ENCODE measurements at regions not wholly inside any gene's neighbourhood (a gene's known extent, or its start where the extent isn't known, plus 50 kb on each side); places are given as distances from the start of the nearest gene placed in this dataset.

- BruUV-seq (replicated peaks), result no TSS peak
- ATAC-seq (ENCODE audit: low read depth), result no peak
- TF ChIP-seq POLR2A (IDR thresholded peaks at IDR 0.05; ENCODE audit: low read depth, low read length) (no peak), RCOR1 (IDR thresholded peaks at IDR 0.05; ENCODE audit: insufficient replicate concordance, low read length) (no peak), ELK1 (IDR thresholded peaks at IDR 0.05; ENCODE audit: borderline replicate concordance, low read depth, low read length) (no peak), CHD1 (IDR thresholded peaks at IDR 0.05; ENCODE audit: low read depth, low read length) (no peak), MAFK (IDR thresholded peaks at IDR 0.05; ENCODE audit: low read depth, low read length) (no peak), SMC3 (IDR thresholded peaks at IDR 0.05; ENCODE audit: low read depth, low read length) (no peak), MAZ (IDR thresholded peaks at IDR 0.05; ENCODE audit: borderline replicate concordance, low read depth, low read length) (no peak), RAD21 (IDR thresholded peaks at IDR 0.05; ENCODE audit: low read length) (no peak)
These were observed 247.2 kb downstream of the SHQ1 start for GRCh38 chr3:72601060-72601459.

More at GRCh38 chr3:72601060-72601459, 247.2 kb downstream of the SHQ1 start:
- Histone ChIP-seq H3K27me3 (ENCODE audit: control insufficient read depth, insufficient read depth, low read length) (peaks cover 58% of the 10 kb centered on the region), H3K36me3 (ENCODE audit: control insufficient read depth, insufficient read depth, low read length) (no peaks in the 10 kb centered on the region), H3K4me2 (ENCODE audit: low read depth, low read length) (no peak overlapping the region), H2AK9ac (replicated peaks; ENCODE audit: low read depth, low read length, poor library complexity) (no peak overlapping the region), H3K23ac (ENCODE audit: low read depth, low read length) (no peak overlapping the region), H3K14ac (replicated peaks; ENCODE audit: low read depth, low read length) (no peak overlapping the region), H2BK15ac (ENCODE audit: low read depth, low read length) (no peak overlapping the region), H3K79me1 (ENCODE audit: low read depth in 1 of 2, low read length in 2 of 2) (no peaks in the 10 kb centered on the region), H3K4ac (ENCODE audit: low read depth, low read length) (no peak overlapping the region), H3K9me3 (ENCODE audit: control insufficient read depth, insufficient read depth, low read length) (no peaks in the 10 kb centered on the region), H2BK20ac (ENCODE audit: low read depth, low read length) (no peak overlapping the region), H3K4me1 (ENCODE audit: control insufficient read depth, insufficient read depth, low read length) (no peaks in the 10 kb centered on the region), H2BK5ac (ENCODE audit: low read depth, low read length, poor library complexity, severe bottlenecking) (no peak overlapping the region), H2BK120ac (ENCODE audit: low read depth, low read length) (no peak overlapping the region), H2AFZ (replicated peaks; ENCODE audit: low read length, poor library complexity) (peak overlapping the region; percentile 38), H4K91ac (ENCODE audit: insufficient read depth, low read depth, low read length) (no peak overlapping the region), H4K8ac (ENCODE audit: low read depth in 2 of 2, low read length in 2 of 2) (no peak overlapping the region), H4K5ac (ENCODE audit: low read depth, low read length) (no peak overlapping the region), H3K18ac (ENCODE audit: low read depth, low read length) (no peak overlapping the region), H4K20me1 (ENCODE audit: insufficient read depth, low read length) (no peaks in the 10 kb centered on the region), H3K56ac (ENCODE audit: extremely low read depth, insufficient read depth, low read length) (no peak overlapping the region), H3K4me3 (ENCODE audit: insufficient read depth, low read depth, low read length) (no peak overlapping the region), H3K9ac (ENCODE audit: low read depth, low read length) (no peak overlapping the region), H2AK5ac (ENCODE audit: low read depth, low read length) (no peak overlapping the region), H3K9me1 (ENCODE audit: insufficient read depth, low read length) (no peaks in the 10 kb centered on the region; the same call in 1 of the 2 replicates), H3K27ac (ENCODE audit: insufficient read depth, low read length) (no peak overlapping the region)
- ChIA-PET POLR2A (ENCODE audit: unreplicated experiment) (no interaction called here), CTCF (no interaction called here)
- WGBS, 2 experiments (ENCODE audit: extremely low coverage in 2 of 2, insufficient read length in 1 of 2), result no CpG with 5 or more reads among the region's 5 CpGs
- dilution Hi-C loops (cut with HindIII; ENCODE audit: low sequenced_read_pairs, unreplicated experiment) (no loop called here), in situ Hi-C loops (cut with MboI; ENCODE audit: low sequenced_read_pairs) (no loop called here), intact Hi-C loops (cut with micrococcal nuclease) (no loop called here)
- DNase-seq, result no peak

Data from IMR-90 (cell line).